Esophagus squamous epithelium (tissue), 5 donors: ENCODE measurements at regions not wholly inside any gene's neighbourhood (a gene's known extent, or its start where the extent isn't known, plus 50 kb on each side); places are given as distances from the start of the nearest gene placed in this dataset.
A peak's percentile ranks its signal among the peaks of the same experiment; 100 is the strongest.

Source experiments
- DNase-seq: peaks from one replicate; lab custom pipeline; 2025; lab: John Stamatoyannopoulos, UW
- H3K27ac ChIP-seq, 4 donors: fragments of 200-600 bp; sonication (generic); one replicate each; pipeline ENCODE4 v1.5.1; 2016 to 2019; ENCODE audit warnings: mild to moderate bottlenecking in 1 of 4
- H3K27me3 ChIP-seq, 4 donors: fragments of 200-600 bp; sonication (generic); 1 replicate in 3 of 4; 2 replicates in 1 of 4; pipeline versions ENCODE4 v1.5.1 to v1.6.0; 2017 to 2021; ENCODE audit warnings: antibody characterized with exemption in 1 of 4
- H3K36me3 ChIP-seq, 3 donors: fragments of 200-600 bp; sonication (generic); one replicate each; pipeline ENCODE4 v1.5.1; 2016 to 2019
- H3K4me1 ChIP-seq, 3 donors: fragments of 200-600 bp; sonication (generic); one replicate each; pipeline ENCODE4 v1.5.1; 2017 to 2019
- H3K4me3 ChIP-seq, 4 donors: fragments of 200-600 bp; sonication (generic); 1 replicate in 3 of 4; 2 replicates in 1 of 4; pipeline ENCODE4 v1.5.1; 2016 to 2019; ENCODE audit warnings: mild to moderate bottlenecking in 2 of 4, moderate library complexity in 1 of 4
- H3K9me3 ChIP-seq, 3 donors: fragments of 200-600 bp; sonication (generic); one replicate each; pipeline ENCODE4 v1.5.1; 2016 to 2019
- CTCF ChIP-seq, 6 experiments: fragments of 450-650 bp in 4 of 6; fragments of 200-600 bp in 2 of 6; sonication (generic) in 2 of 6; IDR thresholded peaks; one replicate each; pipeline ENCODE4 v1.5.1; 2016 to 2019; ENCODE audit warnings: antibody characterized with exemption in 6 of 6, mild to moderate bottlenecking in 4 of 6, moderate library complexity in 4 of 6
- POLR2A ChIP-seq, 4 donors: fragments of 450-650 bp; IDR thresholded peaks; one replicate each; pipeline ENCODE4 v1.6.1; 2017; ENCODE audit warnings: antibody characterized with exemption in 4 of 4, mild to moderate bottlenecking in 4 of 4, moderate library complexity in 3 of 4
- WGBS, 2 donors: methylation state at CpG; one replicate each; pipeline ENCODE4 v1.1.5; 2018; 5-methylcytosine and 5-hydroxymethylcytosine counted together
- intact Hi-C: fragments of 100-400 bp; cut with DNase I; formaldehyde crosslinking; loops from one replicate; pipeline ENCODE4 v1.15.0; 2022
- donor health status: DM: yes; HTN: yes; CAD: no.

- no peak for DNase-seq
- intact Hi-C loops = no loop called here
- no peak for TF ChIP-seq POLR2A (IDR thresholded peaks at IDR 0.05)
- TF ChIP-seq CTCF (IDR thresholded peaks at IDR 0.05) = no peak
- Histone ChIP-seq H3K4me3 (no peak overlapping the region), H3K36me3 (no peaks in the 10 kb centered on the region), H3K9me3 (no peaks in the 10 kb centered on the region), H3K4me1 (peaks cover 0 to 6% (median 2%) of the 10 kb centered on the region in 3 donors), H3K27ac (no peak overlapping the region), H3K27me3 (no peaks in the 10 kb centered on the region)
- WGBS, 2 donors = 68 to 85% methylated on average over 5 of the region's 5 CpGs
These were observed 700.1 kb downstream of the QKI start for GRCh38 chr6:164114651-164115050.

GRCh38 chr6:164114051-164114450 lies 699.5 kb downstream of the QKI start:
- no peak for TF ChIP-seq CTCF (IDR thresholded peaks at IDR 0.05)
- TF ChIP-seq POLR2A (IDR thresholded peaks at IDR 0.05) = no peak
- WGBS, 2 donors = 74% methylated on average over 4 of the region's 4 CpGs
- no peak overlapping the region for H3K27ac ChIP-seq
- no peaks in the 10 kb centered on the region for H3K9me3 ChIP-seq
- no peak for DNase-seq
- peaks cover 0 to 12% (median 8%) of the 10 kb centered on the region in 3 donors for H3K4me1 ChIP-seq
- intact Hi-C loops = no loop called here
- H3K36me3 ChIP-seq = no peaks in the 10 kb centered on the region
- no peaks in the 10 kb centered on the region for H3K27me3 ChIP-seq
- H3K4me3 ChIP-seq = no peak overlapping the region

GRCh38 chr6:164113637-164114036 lies 699.1 kb downstream of the QKI start:
- no peak for DNase-seq
- no peak overlapping the region for H3K27ac ChIP-seq
- no peak overlapping the region for H3K4me3 ChIP-seq
- WGBS, 2 donors = 60 to 79% methylated on average over 2 of the region's 4 CpGs
- peaks cover 4 to 16% (median 11%) of the 10 kb centered on the region in 3 donors for H3K4me1 ChIP-seq
- intact Hi-C loops = no loop called here
- TF ChIP-seq CTCF (IDR thresholded peaks at IDR 0.05) (no peak), POLR2A (IDR thresholded peaks at IDR 0.05) (no peak)
- H3K36me3 ChIP-seq = no peaks in the 10 kb centered on the region
- no peaks in the 10 kb centered on the region for H3K27me3 ChIP-seq
- no peaks in the 10 kb centered on the region for H3K9me3 ChIP-seq

- H3K4me1 ChIP-seq = peaks cover 7 to 20% (median 11%) of the 10 kb centered on the region in 3 donors
- peak overlapping the region in 3 of 4 donors; percentile 49 to 62 (median 49) for H3K27ac ChIP-seq
- intact Hi-C loops = no loop called here
- H3K27me3 ChIP-seq = no peaks in the 10 kb centered on the region
- WGBS, 2 donors = 18% methylated on average over 6 of the region's 6 CpGs
- no peaks in the 10 kb centered on the region for H3K9me3 ChIP-seq
- H3K36me3 ChIP-seq = no peaks in the 10 kb centered on the region
- TF ChIP-seq POLR2A (IDR thresholded peaks at IDR 0.05) (no peak), CTCF (IDR thresholded peaks at IDR 0.05) (peak in 5 of 6 experiments; percentile 14 to 57 (median 53))
- DNase-seq = no peak
- peak overlapping the region in 2 of 4 donors; percentile 15 to 29 for H3K4me3 ChIP-seq
These were observed 695.2 kb downstream of the QKI start for GRCh38 chr6:164109770-164110140.

- Histone ChIP-seq H3K36me3 (no peaks in the 10 kb centered on the region), H3K4me1 (peaks cover 7 to 20% (median 11%) of the 10 kb centered on the region in 3 donors), H3K27me3 (no peaks in the 10 kb centered on the region), H3K4me3 (peak overlapping the region in 3 of 4 donors; percentile 15 to 29 (median 15)), H3K27ac (peak overlapping the region in 3 of 4 donors; percentile 49 to 62 (median 49)), H3K9me3 (no peaks in the 10 kb centered on the region)
- 17 to 27% methylated on average over 20 of the region's 20 CpGs for WGBS, 2 donors
- no peak for TF ChIP-seq CTCF (IDR thresholded peaks at IDR 0.05)
- no peak for TF ChIP-seq POLR2A (IDR thresholded peaks at IDR 0.05)
- intact Hi-C loops = no loop called here
- DNase-seq = no peak
These were observed 694.6 kb downstream of the QKI start for GRCh38 chr6:164108869-164109769.
